ENCODE measurements at regions not wholly inside any gene's neighbourhood (a gene's known extent, or its start where the extent isn't known, plus 50 kb on each side); places are given as distances from the start of the nearest gene placed in this dataset.

DNA sequence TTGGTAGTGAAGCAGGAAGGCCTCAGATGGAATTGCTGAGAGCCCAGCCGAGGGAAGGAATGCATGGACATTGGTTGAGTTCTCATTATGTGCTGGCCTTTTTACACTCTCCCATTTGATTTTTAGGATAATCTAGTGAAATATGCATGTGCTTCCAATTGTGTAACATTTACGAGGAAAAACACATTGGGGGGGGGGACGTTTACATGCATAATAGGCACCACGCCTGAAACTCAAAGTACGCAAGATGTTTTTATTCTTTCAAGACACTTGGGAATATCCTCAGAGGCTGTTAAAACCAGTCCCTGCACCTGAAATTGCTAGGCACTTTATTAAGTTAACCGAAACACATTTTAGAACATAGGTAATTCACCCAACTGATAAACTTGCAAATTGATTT lies 118.5 kb upstream of the CDH4 start:
- H3K27ac ChIP-seq (ENCODE audit: low read depth in 2 of 2, low read length in 1 of 2) = no peak overlapping the region
- no peak overlapping the region for H3K4me3 ChIP-seq (ENCODE audit: low read depth in 2 of 2, low read length in 1 of 2)
- no peaks in the 10 kb centered on the region for H3K4me1 ChIP-seq (ENCODE audit: control insufficient read depth in 1 of 2, insufficient read depth in 2 of 2, low read depth in 1 of 2, low read length in 1 of 2)
- CTCF ChIA-PET = no interaction called here
- 60% methylated on average over 6 of the region's 6 CpGs for whole genome bisulfite sequencing (ENCODE audit: low lambda C conversion rate)
- no peaks in the 10 kb centered on the region for H3F3A ChIP-seq (replicated peaks; ENCODE audit: insufficient read depth)
- no peaks in the 10 kb centered on the region for H3K9me3 ChIP-seq
- no peaks in the 10 kb centered on the region for H3K79me2 ChIP-seq (ENCODE audit: insufficient read depth)
- H3K36me3 ChIP-seq (replicated peaks in 1 of 2; ENCODE audit: control insufficient read depth in 1 of 2, insufficient read depth in 2 of 2, low read length in 1 of 2) = no peaks in the 10 kb centered on the region
- H2AFZ ChIP-seq (ENCODE audit: low read depth) = no peak overlapping the region
- no peak overlapping the region for H3K9ac ChIP-seq
- TF ChIP-seq, protein P1, sequence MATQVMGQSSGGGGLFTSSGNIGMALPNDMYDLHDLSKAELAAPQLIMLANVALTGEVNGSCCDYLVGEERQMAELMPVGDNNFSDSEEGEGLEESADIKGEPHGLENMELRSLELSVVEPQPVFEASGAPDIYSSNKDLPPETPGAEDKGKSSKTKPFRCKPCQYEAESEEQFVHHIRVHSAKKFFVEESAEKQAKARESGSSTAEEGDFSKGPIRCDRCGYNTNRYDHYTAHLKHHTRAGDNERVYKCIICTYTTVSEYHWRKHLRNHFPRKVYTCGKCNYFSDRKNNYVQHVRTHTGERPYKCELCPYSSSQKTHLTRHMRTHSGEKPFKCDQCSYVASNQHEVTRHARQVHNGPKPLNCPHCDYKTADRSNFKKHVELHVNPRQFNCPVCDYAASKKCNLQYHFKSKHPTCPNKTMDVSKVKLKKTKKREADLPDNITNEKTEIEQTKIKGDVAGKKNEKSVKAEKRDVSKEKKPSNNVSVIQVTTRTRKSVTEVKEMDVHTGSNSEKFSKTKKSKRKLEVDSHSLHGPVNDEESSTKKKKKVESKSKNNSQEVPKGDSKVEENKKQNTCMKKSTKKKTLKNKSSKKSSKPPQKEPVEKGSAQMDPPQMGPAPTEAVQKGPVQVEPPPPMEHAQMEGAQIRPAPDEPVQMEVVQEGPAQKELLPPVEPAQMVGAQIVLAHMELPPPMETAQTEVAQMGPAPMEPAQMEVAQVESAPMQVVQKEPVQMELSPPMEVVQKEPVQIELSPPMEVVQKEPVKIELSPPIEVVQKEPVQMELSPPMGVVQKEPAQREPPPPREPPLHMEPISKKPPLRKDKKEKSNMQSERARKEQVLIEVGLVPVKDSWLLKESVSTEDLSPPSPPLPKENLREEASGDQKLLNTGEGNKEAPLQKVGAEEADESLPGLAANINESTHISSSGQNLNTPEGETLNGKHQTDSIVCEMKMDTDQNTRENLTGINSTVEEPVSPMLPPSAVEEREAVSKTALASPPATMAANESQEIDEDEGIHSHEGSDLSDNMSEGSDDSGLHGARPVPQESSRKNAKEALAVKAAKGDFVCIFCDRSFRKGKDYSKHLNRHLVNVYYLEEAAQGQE (IDR thresholded peaks at IDR 0.05; ENCODE audit: low read depth, low read length) = no peak
- no peak for TF ChIP-seq TEAD4 (IDR thresholded peaks at IDR 0.05; ENCODE audit: borderline replicate concordance, insufficient read depth)
- DNase-seq = no peak
- no peak overlapping the region for H3K4me2 ChIP-seq
- H3K9me2 ChIP-seq = no peaks in the 10 kb centered on the region
- no peaks in the 10 kb centered on the region for H4K20me1 ChIP-seq (ENCODE audit: insufficient read depth)
- POLR2A ChIA-PET = no interaction called here
- H3K27me3 ChIP-seq (ENCODE audit: insufficient read depth) = no peaks in the 10 kb centered on the region

DNA sequence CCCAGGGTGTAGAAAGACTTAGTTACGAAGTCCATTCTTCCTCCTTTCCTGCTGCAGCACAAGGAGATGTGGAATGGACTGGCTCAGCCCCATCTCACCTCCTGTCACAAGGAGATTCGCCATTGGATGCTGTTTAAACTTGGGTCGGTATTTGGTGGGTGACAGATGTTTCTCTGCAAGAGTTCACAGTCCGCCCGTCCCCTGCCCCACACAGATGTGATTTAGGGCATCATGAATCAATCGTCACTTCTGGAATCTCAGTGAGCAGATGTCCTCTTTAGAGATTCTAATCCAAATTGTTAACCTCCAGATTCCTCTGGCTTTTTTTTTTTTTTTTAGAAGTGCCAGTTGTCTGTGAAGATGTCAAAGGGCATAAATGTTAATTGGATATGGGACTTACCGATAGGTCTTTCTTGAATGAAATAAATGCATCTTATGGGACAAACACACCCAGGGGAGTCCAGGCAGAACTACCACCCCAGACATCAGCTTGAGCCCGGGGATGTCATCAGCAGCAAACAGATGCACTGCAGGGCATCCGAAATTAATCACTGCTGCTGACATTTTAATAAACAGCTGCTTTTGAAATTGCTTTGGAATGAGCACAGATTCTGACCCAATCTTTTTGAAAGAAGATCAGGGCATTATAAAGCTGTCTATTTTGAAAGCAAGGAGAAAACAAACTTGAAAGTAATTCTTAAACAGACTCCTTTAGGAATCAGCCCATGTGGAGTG lies 117.6 kb upstream of the CDH4 start:
- WGBS (ENCODE audit: low lambda C conversion rate) = 20% methylated on average over 9 of the region's 9 CpGs
- Histone ChIP-seq H2AFZ (ENCODE audit: low read depth) (no peak overlapping the region), H3K9ac (no peak overlapping the region), H3K4me3 (ENCODE audit: low read depth in 2 of 2, low read length in 1 of 2) (no peak overlapping the region), H3K9me2 (no peaks in the 10 kb centered on the region), H3K27ac (ENCODE audit: low read depth in 2 of 2, low read length in 1 of 2) (no peak overlapping the region), H3K4me2 (no peak overlapping the region), H3F3A (replicated peaks; ENCODE audit: insufficient read depth) (no peaks in the 10 kb centered on the region), H3K9me3 (no peaks in the 10 kb centered on the region), H3K4me1 (ENCODE audit: control insufficient read depth in 1 of 2, insufficient read depth in 2 of 2, low read depth in 1 of 2, low read length in 1 of 2) (no peaks in the 10 kb centered on the region), H3K36me3 (replicated peaks in 1 of 2; ENCODE audit: control insufficient read depth in 1 of 2, insufficient read depth in 2 of 2, low read length in 1 of 2) (no peaks in the 10 kb centered on the region), H3K79me2 (ENCODE audit: insufficient read depth) (no peaks in the 10 kb centered on the region), H3K27me3 (ENCODE audit: insufficient read depth) (no peaks in the 10 kb centered on the region), H4K20me1 (ENCODE audit: insufficient read depth) (no peaks in the 10 kb centered on the region)
- CTCF ChIA-PET = no interaction called here
- POLR2A ChIA-PET = no interaction called here
- DNase-seq = no peak
- TF ChIP-seq MEF2A (IDR thresholded peaks at IDR 0.05; ENCODE audit: borderline replicate concordance, low read depth) (no peak), JUND (IDR thresholded peaks at IDR 0.05) (no peak), NRF1 (IDR thresholded peaks at IDR 0.05; ENCODE audit: low read depth, low read length) (no peak), SIN3A (IDR thresholded peaks at IDR 0.05; ENCODE audit: borderline replicate concordance, low read depth, low read length) (no peak), NFIC (IDR thresholded peaks at IDR 0.05; ENCODE audit: borderline replicate concordance) (no peak), RAD21 (IDR thresholded peaks at IDR 0.05; ENCODE audit: low read length) (no peak), ELF1 (IDR thresholded peaks at IDR 0.05) (no peak), YY1 (IDR thresholded peaks at IDR 0.05; ENCODE audit: low read depth) (no peak), MXI1 (IDR thresholded peaks at IDR 0.05; ENCODE audit: low read depth, low read length) (no peak)
- TF ChIP-seq, protein P2, sequence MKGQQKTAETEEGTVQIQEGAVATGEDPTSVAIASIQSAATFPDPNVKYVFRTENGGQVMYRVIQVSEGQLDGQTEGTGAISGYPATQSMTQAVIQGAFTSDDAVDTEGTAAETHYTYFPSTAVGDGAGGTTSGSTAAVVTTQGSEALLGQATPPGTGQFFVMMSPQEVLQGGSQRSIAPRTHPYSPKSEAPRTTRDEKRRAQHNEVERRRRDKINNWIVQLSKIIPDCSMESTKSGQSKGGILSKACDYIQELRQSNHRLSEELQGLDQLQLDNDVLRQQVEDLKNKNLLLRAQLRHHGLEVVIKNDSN (IDR thresholded peaks at IDR 0.05; ENCODE audit: borderline replicate concordance, low read depth) = no peak
- TF ChIP-seq, protein P3, sequence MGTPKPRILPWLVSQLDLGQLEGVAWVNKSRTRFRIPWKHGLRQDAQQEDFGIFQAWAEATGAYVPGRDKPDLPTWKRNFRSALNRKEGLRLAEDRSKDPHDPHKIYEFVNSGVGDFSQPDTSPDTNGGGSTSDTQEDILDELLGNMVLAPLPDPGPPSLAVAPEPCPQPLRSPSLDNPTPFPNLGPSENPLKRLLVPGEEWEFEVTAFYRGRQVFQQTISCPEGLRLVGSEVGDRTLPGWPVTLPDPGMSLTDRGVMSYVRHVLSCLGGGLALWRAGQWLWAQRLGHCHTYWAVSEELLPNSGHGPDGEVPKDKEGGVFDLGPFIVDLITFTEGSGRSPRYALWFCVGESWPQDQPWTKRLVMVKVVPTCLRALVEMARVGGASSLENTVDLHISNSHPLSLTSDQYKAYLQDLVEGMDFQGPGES (IDR thresholded peaks at IDR 0.05; ENCODE audit: low read depth, low read length) = no peak
- TF ChIP-seq, protein P4, sequence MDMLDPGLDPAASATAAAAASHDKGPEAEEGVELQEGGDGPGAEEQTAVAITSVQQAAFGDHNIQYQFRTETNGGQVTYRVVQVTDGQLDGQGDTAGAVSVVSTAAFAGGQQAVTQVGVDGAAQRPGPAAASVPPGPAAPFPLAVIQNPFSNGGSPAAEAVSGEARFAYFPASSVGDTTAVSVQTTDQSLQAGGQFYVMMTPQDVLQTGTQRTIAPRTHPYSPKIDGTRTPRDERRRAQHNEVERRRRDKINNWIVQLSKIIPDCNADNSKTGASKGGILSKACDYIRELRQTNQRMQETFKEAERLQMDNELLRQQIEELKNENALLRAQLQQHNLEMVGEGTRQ (IDR thresholded peaks at IDR 0.05; ENCODE audit: borderline replicate concordance, low read depth, low read length) = no peak
- TF ChIP-seq, protein P5, sequence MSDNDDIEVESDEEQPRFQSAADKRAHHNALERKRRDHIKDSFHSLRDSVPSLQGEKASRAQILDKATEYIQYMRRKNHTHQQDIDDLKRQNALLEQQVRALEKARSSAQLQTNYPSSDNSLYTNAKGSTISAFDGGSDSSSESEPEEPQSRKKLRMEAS (IDR thresholded peaks at IDR 0.05; ENCODE audit: low read depth) = no peak
- TF ChIP-seq, protein P1 (IDR thresholded peaks at IDR 0.05; ENCODE audit: low read depth, low read length) = no peak

Data from SK-N-SH (cell line).